ENCODE measurements at regions not wholly inside any gene's neighbourhood (a gene's known extent, or its start where the extent isn't known, plus 50 kb on each side); places are given as distances from the start of the nearest gene placed in this dataset.

- Mint-ChIP-seq H3K4me3 (no peak overlapping the region), H3K27me3 (no peaks in the 10 kb centered on the region), H3K9me3 (ENCODE audit: insufficient read depth) (no peaks in the 10 kb centered on the region), H3K27ac (no peak overlapping the region), H3K4me1 (peaks cover 12% of the 10 kb centered on the region)
- intact Hi-C loops (cut with micrococcal nuclease), result no loop called here
- H3K4me2 ChIP-seq (replicated peaks; ENCODE audit: low read depth, low read length, poor library complexity, severe bottlenecking), result peak overlapping the region; percentile 71
- no peaks in the 10 kb centered on the region for H4K20me1 ChIP-seq (ENCODE audit: control insufficient read depth, insufficient read depth, low read length, poor library complexity, severe bottlenecking)
- ChIA-PET POLR2A (interaction anchor here (0.7 kb wide), 1 partner anchor 330 kb away, joined by 3 read pairs; no protein-coding TSS in a partner anchor), CTCF (interaction anchor here (0.8 to 3.0 kb wide), 4 partner anchors 46 to 376 kb away, joined by 3 to 14 read pairs (median 5); no protein-coding TSS in a partner anchor)
- no peak for DNase-seq
- no peaks in the 10 kb centered on the region for H3K36me3 ChIP-seq (replicated peaks in 1 of 2; ENCODE audit: control extremely low read depth in 1 of 2, control insufficient read depth in 1 of 2, extremely low read depth in 1 of 2, insufficient read depth in 2 of 2, low read length in 1 of 2)
- H2AFZ ChIP-seq (ENCODE audit: insufficient read depth, low read depth, low read length, poor library complexity, severe bottlenecking), result peak overlapping the region; percentile 67
- TF ChIP-seq CTCF (IDR thresholded peaks at IDR 0.05) (no peak), EZH2 (IDR thresholded peaks at IDR 0.05; ENCODE audit: borderline replicate concordance, insufficient read depth, low read depth, low read length, poor library complexity, severe bottlenecking) (no peak)
- H3K27me3 ChIP-seq (replicated peaks in 1 of 4; ENCODE audit: control extremely low read depth in 1 of 4, control insufficient read depth in 3 of 4, insufficient read depth in 4 of 4, low read length in 3 of 4), result peaks cover 0 to 3% (median 0%) of the 10 kb centered on the region in 4 experiments
- H3K4me3 ChIP-seq (ENCODE audit: control extremely low read depth in 1 of 5, extremely low read depth in 1 of 5, insufficient read depth in 1 of 5, low read depth in 2 of 5, low read length in 4 of 5), result no peak overlapping the region
- H3K79me2 ChIP-seq (ENCODE audit: control insufficient read depth, insufficient read depth, low read length), result no peaks in the 10 kb centered on the region
- peak overlapping the region; percentile 54 for H3K9ac ChIP-seq (ENCODE audit: low read length)
- no peak for ATAC-seq (ENCODE audit: low read depth)
- H3K9me3 ChIP-seq (ENCODE audit: control extremely low read depth in 1 of 3, control insufficient read depth in 2 of 3, insufficient read depth in 1 of 3, low read length in 2 of 3), result no peaks in the 10 kb centered on the region
- peaks cover 8 to 16% of the 10 kb centered on the region in 2 donors for H3K4me1 ChIP-seq (ENCODE audit: control insufficient read depth in 2 of 2, insufficient read depth in 2 of 2, low read length in 2 of 2)
- no peak overlapping the region for H3K27ac ChIP-seq (ENCODE audit: low read length in 2 of 2)
Measured at GRCh38 chr3:102178817-102179216, 256.0 kb upstream of the ZPLD1 start.

- Mint-ChIP-seq H3K4me3 (no peak overlapping the region), H3K4me1 (peaks cover 12% of the 10 kb centered on the region), H3K27ac (no peak overlapping the region), H3K27me3 (no peaks in the 10 kb centered on the region), H3K9me3 (ENCODE audit: insufficient read depth) (no peaks in the 10 kb centered on the region)
- ATAC-seq (ENCODE audit: low read depth) (no peak), DNase-seq (peak; percentile 23)
- no CpG with 5 or more reads among the region's 6 CpGs for WGBS (ENCODE audit: insufficient coverage)
- peak overlapping the region in 1 of 2 donors; percentile 40 for H3K27ac ChIP-seq (ENCODE audit: low read length in 2 of 2)
- H2AFZ ChIP-seq (ENCODE audit: insufficient read depth, low read depth, low read length, poor library complexity, severe bottlenecking), result peak overlapping the region; percentile 67
- no peaks in the 10 kb centered on the region for H3K79me2 ChIP-seq (ENCODE audit: control insufficient read depth, insufficient read depth, low read length)
- ChIA-PET CTCF (interaction anchor here (0.6 to 3.0 kb wide), 7 partner anchors 14 to 455 kb away, joined by 3 to 14 read pairs (median 4); partner anchors contain the start of gene CEP97), POLR2A (interaction anchor here (0.6 to 0.7 kb wide), 2 partner anchors 190 to 331 kb away, joined by 3 to 7 read pairs; no protein-coding TSS in a partner anchor)
- peaks cover 0 to 3% (median 0%) of the 10 kb centered on the region in 4 experiments for H3K27me3 ChIP-seq (replicated peaks in 1 of 4; ENCODE audit: control extremely low read depth in 1 of 4, control insufficient read depth in 3 of 4, insufficient read depth in 4 of 4, low read length in 3 of 4)
- H3K36me3 ChIP-seq (replicated peaks in 1 of 2; ENCODE audit: control extremely low read depth in 1 of 2, control insufficient read depth in 1 of 2, extremely low read depth in 1 of 2, insufficient read depth in 2 of 2, low read length in 1 of 2), result no peaks in the 10 kb centered on the region
- peak overlapping the region; percentile 6 to 53 (median 39) for H3K4me3 ChIP-seq (ENCODE audit: control extremely low read depth in 1 of 5, extremely low read depth in 1 of 5, insufficient read depth in 1 of 5, low read depth in 2 of 5, low read length in 4 of 5)
- no peaks in the 10 kb centered on the region for H4K20me1 ChIP-seq (ENCODE audit: control insufficient read depth, insufficient read depth, low read length, poor library complexity, severe bottlenecking)
- peak overlapping the region; percentile 54 for H3K9ac ChIP-seq (ENCODE audit: low read length)
- no peaks in the 10 kb centered on the region for H3K9me3 ChIP-seq (ENCODE audit: control extremely low read depth in 1 of 3, control insufficient read depth in 2 of 3, insufficient read depth in 1 of 3, low read length in 2 of 3)
- H3K4me1 ChIP-seq (ENCODE audit: control insufficient read depth in 2 of 2, insufficient read depth in 2 of 2, low read length in 2 of 2), result peaks cover 8 to 16% of the 10 kb centered on the region in 2 donors
- intact Hi-C loops (cut with micrococcal nuclease), result no loop called here
- peak overlapping the region; percentile 71 for H3K4me2 ChIP-seq (replicated peaks; ENCODE audit: low read depth, low read length, poor library complexity, severe bottlenecking)
- TF ChIP-seq EZH2 (IDR thresholded peaks at IDR 0.05; ENCODE audit: borderline replicate concordance, insufficient read depth, low read depth, low read length, poor library complexity, severe bottlenecking) (no peak), CTCF (IDR thresholded peaks at IDR 0.05) (no peak)
Measured at GRCh38 chr3:102179326-102180177, 255.3 kb upstream of the ZPLD1 start.

Data from B cell (primary cell).